ENCODE measurements at regions not wholly inside any gene's neighbourhood (a gene's known extent, or its start where the extent isn't known, plus 50 kb on each side); places are given as distances from the start of the nearest gene placed in this dataset.

GRCh38 chr18:45191795-45192194 lies 423.5 kb upstream of the SLC14A2 start:
- H3K36me3 ChIP-seq (ENCODE audit: insufficient read depth, low read length), result no peaks in the 10 kb centered on the region
- Mint-ChIP-seq H3K9me3 (no peaks in the 10 kb centered on the region), H3K27ac (no peak overlapping the region), H3K4me3 (no peak overlapping the region), H3K27me3 (no peaks in the 10 kb centered on the region), H3K4me1 (ENCODE audit: low read depth) (no peaks in the 10 kb centered on the region), H3K36me3 (ENCODE audit: low read depth) (no peaks in the 10 kb centered on the region)
- no peaks in the 10 kb centered on the region for H3K27me3 ChIP-seq (ENCODE audit: control insufficient read depth in 1 of 2, insufficient read depth in 2 of 2, low read length in 2 of 2)
- no peak for ATAC-seq (ENCODE audit: poor library complexity)
- no peaks in the 10 kb centered on the region for H3K9me3 ChIP-seq (ENCODE audit: control insufficient read depth in 1 of 2, insufficient read depth in 1 of 2, low read length in 2 of 2)
- H3K27ac ChIP-seq (ENCODE audit: low read depth in 1 of 2, low read length in 2 of 2), result no peak overlapping the region
- no peaks in the 10 kb centered on the region for H3K4me1 ChIP-seq (ENCODE audit: insufficient read depth, low read length)
- ChIA-PET CTCF (no interaction called here), POLR2A (no interaction called here)
- intact Hi-C loops (cut with DNase I, micrococcal nuclease), result no loop called here
- H3K4me3 ChIP-seq (ENCODE audit: low read length), result no peak overlapping the region
- TF ChIP-seq CTCF (IDR thresholded peaks at IDR 0.05), result no peak
- no peak for DNase-seq

GRCh38 chr18:45197526-45197970 lies 417.7 kb upstream of the SLC14A2 start:
- Mint-ChIP-seq H3K9me3 (no peaks in the 10 kb centered on the region), H3K27me3 (no peaks in the 10 kb centered on the region), H3K4me3 (no peak overlapping the region), H3K27ac (no peak overlapping the region), H3K36me3 (ENCODE audit: low read depth) (no peaks in the 10 kb centered on the region), H3K4me1 (ENCODE audit: low read depth) (no peaks in the 10 kb centered on the region)
- no peak for TF ChIP-seq CTCF (IDR thresholded peaks at IDR 0.05)
- intact Hi-C loops (cut with DNase I, micrococcal nuclease), result no loop called here
- Histone ChIP-seq H3K4me1 (ENCODE audit: insufficient read depth, low read length) (no peaks in the 10 kb centered on the region), H3K36me3 (ENCODE audit: insufficient read depth, low read length) (no peaks in the 10 kb centered on the region), H3K4me3 (ENCODE audit: low read length) (no peak overlapping the region), H3K27me3 (ENCODE audit: control insufficient read depth in 1 of 2, insufficient read depth in 2 of 2, low read length in 2 of 2) (no peaks in the 10 kb centered on the region), H3K27ac (ENCODE audit: low read depth in 1 of 2, low read length in 2 of 2) (no peak overlapping the region), H3K9me3 (ENCODE audit: control insufficient read depth in 1 of 2, insufficient read depth in 1 of 2, low read length in 2 of 2) (no peaks in the 10 kb centered on the region)
- DNase-seq (no peak), ATAC-seq (ENCODE audit: poor library complexity) (no peak)
- CTCF ChIA-PET, result no interaction called here
- POLR2A ChIA-PET, result no interaction called here

GRCh38 chr18:45198526-45198925 lies 416.8 kb upstream of the SLC14A2 start:
- Mint-ChIP-seq H3K9me3 (no peaks in the 10 kb centered on the region), H3K27me3 (no peaks in the 10 kb centered on the region), H3K4me3 (no peak overlapping the region), H3K27ac (no peak overlapping the region), H3K36me3 (ENCODE audit: low read depth) (no peaks in the 10 kb centered on the region), H3K4me1 (ENCODE audit: low read depth) (no peaks in the 10 kb centered on the region)
- H3K4me3 ChIP-seq (ENCODE audit: low read length), result no peak overlapping the region
- no peak overlapping the region for H3K27ac ChIP-seq (ENCODE audit: low read depth in 1 of 2, low read length in 2 of 2)
- no peak for TF ChIP-seq CTCF (IDR thresholded peaks at IDR 0.05)
- CTCF ChIA-PET, result no interaction called here
- POLR2A ChIA-PET, result no interaction called here
- intact Hi-C loops (cut with DNase I, micrococcal nuclease), result no loop called here
- peaks cover 0 to 4% of the 10 kb centered on the region in 2 experiments for H3K27me3 ChIP-seq (ENCODE audit: control insufficient read depth in 1 of 2, insufficient read depth in 2 of 2, low read length in 2 of 2)
- ATAC-seq (ENCODE audit: poor library complexity) (no peak), DNase-seq (no peak)
- no peaks in the 10 kb centered on the region for H3K36me3 ChIP-seq (ENCODE audit: insufficient read depth, low read length)
- H3K4me1 ChIP-seq (ENCODE audit: insufficient read depth, low read length), result no peaks in the 10 kb centered on the region
- H3K9me3 ChIP-seq (ENCODE audit: control insufficient read depth in 1 of 2, insufficient read depth in 1 of 2, low read length in 2 of 2), result no peaks in the 10 kb centered on the region
